PC-3 (cell line): ENCODE measurements at regions not wholly inside any gene's neighbourhood (a gene's known extent, or its start where the extent isn't known, plus 50 kb on each side); places are given as distances from the start of the nearest gene placed in this dataset.

Experiments used
- ATAC-seq: fragments of 200-7000 bp; cut with Tn5 transposase; 2 replicates; pipeline ENCODE4 v1.9.1; 2020; ENCODE audit warnings: mild to moderate bottlenecking, moderate library complexity
- BruUV-seq: library from RNA; stranded (reverse); fragments of 400-500 nt; replicated peaks from 2 replicates; lab custom pipeline; 2021; lab: Mats Ljungman, UMichigan
- CTCF ChIA-PET: fragments of 300-600 bp; sonication (Branson Sonifier 250); formaldehyde crosslinking; loops from one replicate; lab custom pipeline; 2022; ENCODE audit warnings: antibody characterized with exemption; lab: Charles Lee
- POLR2A ChIA-PET: fragments of 300-600 bp; sonication (Branson Sonifier 250); formaldehyde crosslinking; loops from one replicate; lab custom pipeline; 2022; ENCODE audit warnings: antibody characterized with exemption; ENCODE audit not compliant: unreplicated experiment; lab: Charles Lee
- DNase-seq: peaks from one replicate; pipeline ENCODE4 v3.0.0-alpha.2; 2015
- H2AFZ ChIP-seq: fragments of 300-600 bp; sonication (generic); 2 replicates; pipeline ENCODE4 v1.6.0; 2016; ENCODE audit warnings: antibody characterized with exemption, low read length
- H3F3A ChIP-seq: fragments of 300-600 bp; sonication (generic); one replicate; pipeline ENCODE4 v1.6.0; 2017; ENCODE audit warnings: antibody characterized with exemption, low read length, control low read depth, mild to moderate bottlenecking; ENCODE audit not compliant: unreplicated experiment
- H3K27ac ChIP-seq: fragments of 300-600 bp; sonication (generic); 2 replicates; pipeline ENCODE4 v1.5.1; 2016; ENCODE audit warnings: mild to moderate bottlenecking, low read length
- H3K27me3 ChIP-seq: fragments of 300-600 bp; sonication (generic); 2 replicates; pipeline ENCODE4 v1.6.1; 2016; ENCODE audit warnings: low read length, mixed read lengths
- H3K36me3 ChIP-seq: fragments of 300-600 bp; sonication (generic); 2 replicates; pipeline ENCODE4 v1.6.1; 2016; ENCODE audit warnings: low read depth, mixed run types, low read length, mixed read lengths
- H3K4me1 ChIP-seq: fragments of 300-600 bp; sonication (generic); 2 replicates; pipeline ENCODE4 v1.5.1; 2016; ENCODE audit warnings: low read length; ENCODE audit not compliant: insufficient read depth
- H3K4me2 ChIP-seq: fragments of 300-600 bp; sonication (generic); 2 replicates; pipeline ENCODE4 v1.6.0; 2016; ENCODE audit warnings: low read length
- H3K4me3 ChIP-seq: fragments of 300-600 bp; sonication (generic); 2 replicates; pipeline ENCODE4 v1.5.1; 2016; ENCODE audit warnings: mild to moderate bottlenecking, low read length, mixed read lengths
- H3K79me2 ChIP-seq: fragments of 300-600 bp; sonication (generic); 2 replicates; pipeline ENCODE4 v1.6.1; 2017; ENCODE audit warnings: low read length, mixed read lengths
- H3K9ac ChIP-seq: fragments of 300-600 bp; sonication (generic); 2 replicates; pipeline ENCODE4 v1.6.0; 2016; ENCODE audit warnings: mild to moderate bottlenecking, low read length
- H3K9me2 ChIP-seq: fragments of 300-600 bp; sonication (generic); replicated peaks from 2 replicates; pipeline ENCODE4 v1.6.1; 2016; ENCODE audit warnings: mixed run types, low read length, mixed read lengths
- H3K9me3 ChIP-seq: fragments of 300-600 bp; sonication (generic); 2 replicates; pipeline ENCODE4 v1.6.1; 2016; ENCODE audit warnings: low read length, mixed read lengths
- H4K20me1 ChIP-seq: fragments of 300-600 bp; sonication (generic); 2 replicates; pipeline ENCODE4 v1.6.1; 2016; ENCODE audit warnings: low read length, mixed read lengths
- EZH2 ChIP-seq: fragments of 300-600 bp; sonication (generic); IDR thresholded peaks from one replicate; pipeline ENCODE4 v1.6.1; 2017; ENCODE audit warnings: antibody characterized with exemption, mild to moderate bottlenecking, low read length; ENCODE audit not compliant: unreplicated experiment
- EZH2phosphoT487 ChIP-seq: fragments of 300-600 bp; sonication (generic); IDR thresholded peaks from 2 replicates; pipeline ENCODE4 v1.6.1; 2018; ENCODE audit warnings: mild to moderate bottlenecking, antibody characterized with exemption, low read length, borderline replicate concordance
- intact Hi-C: fragments of 100-400 bp; cut with micrococcal nuclease; formaldehyde crosslinking; loops from 2 replicates; pipeline ENCODE4 v1.9.0; 2023
- TF ChIP-seq, protein P1 (sequence below): fragments of 300-600 bp; sonication (generic); conservative IDR thresholded peaks from 2 replicates; pipeline ENCODE4 v1.5.1; 2017; ENCODE audit warnings: antibody characterized with exemption, low read depth, mild to moderate bottlenecking, low read length

DNA sequence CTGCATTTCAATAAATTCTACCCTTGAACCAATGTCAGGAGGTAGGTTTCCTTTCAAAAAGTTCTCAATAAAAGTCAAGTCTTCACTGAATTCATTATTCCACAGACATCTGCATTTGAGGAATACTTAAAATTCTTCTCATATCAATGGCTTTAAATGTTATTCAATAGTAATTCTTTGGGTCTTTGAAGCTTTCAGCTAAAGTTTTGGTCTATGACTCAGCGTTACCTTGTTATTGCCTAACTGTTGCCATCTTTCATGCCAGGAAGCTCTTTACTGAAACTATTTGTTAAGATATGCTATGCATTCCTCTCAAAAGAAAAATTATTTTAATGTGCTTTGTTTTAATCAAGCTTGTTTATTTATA, 170.5 kb downstream of the NNT start:
- H3K4me1 ChIP-seq = 0 out of 2 replicates have a peak, but pooled peaks cover 5% of the 10 kb centered on the region
- ATAC-seq = no peak
- no TSS peak for BruUV-seq
- TF ChIP-seq EZH2phosphoT487 = no peak
- no peak for TF ChIP-seq EZH2
- TF ChIP-seq, protein P1, sequence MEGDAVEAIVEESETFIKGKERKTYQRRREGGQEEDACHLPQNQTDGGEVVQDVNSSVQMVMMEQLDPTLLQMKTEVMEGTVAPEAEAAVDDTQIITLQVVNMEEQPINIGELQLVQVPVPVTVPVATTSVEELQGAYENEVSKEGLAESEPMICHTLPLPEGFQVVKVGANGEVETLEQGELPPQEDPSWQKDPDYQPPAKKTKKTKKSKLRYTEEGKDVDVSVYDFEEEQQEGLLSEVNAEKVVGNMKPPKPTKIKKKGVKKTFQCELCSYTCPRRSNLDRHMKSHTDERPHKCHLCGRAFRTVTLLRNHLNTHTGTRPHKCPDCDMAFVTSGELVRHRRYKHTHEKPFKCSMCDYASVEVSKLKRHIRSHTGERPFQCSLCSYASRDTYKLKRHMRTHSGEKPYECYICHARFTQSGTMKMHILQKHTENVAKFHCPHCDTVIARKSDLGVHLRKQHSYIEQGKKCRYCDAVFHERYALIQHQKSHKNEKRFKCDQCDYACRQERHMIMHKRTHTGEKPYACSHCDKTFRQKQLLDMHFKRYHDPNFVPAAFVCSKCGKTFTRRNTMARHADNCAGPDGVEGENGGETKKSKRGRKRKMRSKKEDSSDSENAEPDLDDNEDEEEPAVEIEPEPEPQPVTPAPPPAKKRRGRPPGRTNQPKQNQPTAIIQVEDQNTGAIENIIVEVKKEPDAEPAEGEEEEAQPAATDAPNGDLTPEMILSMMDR = no peak
- no peaks in the 10 kb centered on the region for H3K9me3 ChIP-seq
- no peak overlapping the region for H3K27ac ChIP-seq
- H3K36me3 ChIP-seq = no peaks in the 10 kb centered on the region
- H3K4me3 ChIP-seq = no peak overlapping the region
- peak; percentile 56 for DNase-seq
- H4K20me1 ChIP-seq = no peaks in the 10 kb centered on the region
- H3K9me2 ChIP-seq = no peaks in the 10 kb centered on the region
- CTCF ChIA-PET = no interaction called here
- H3K9ac ChIP-seq = no peak overlapping the region
- H3F3A ChIP-seq = no peaks in the 10 kb centered on the region
- H2AFZ ChIP-seq = no peak overlapping the region
- no peaks in the 10 kb centered on the region for H3K79me2 ChIP-seq
- intact Hi-C loops = no loop called here
- POLR2A ChIA-PET = interaction anchor here (0.6 kb wide), 1 partner anchor 347 kb away, joined by 3 read pairs; no protein-coding TSS in a partner anchor
- no peaks in the 10 kb centered on the region for H3K27me3 ChIP-seq
- H3K4me2 ChIP-seq = no peak overlapping the region

DNA sequence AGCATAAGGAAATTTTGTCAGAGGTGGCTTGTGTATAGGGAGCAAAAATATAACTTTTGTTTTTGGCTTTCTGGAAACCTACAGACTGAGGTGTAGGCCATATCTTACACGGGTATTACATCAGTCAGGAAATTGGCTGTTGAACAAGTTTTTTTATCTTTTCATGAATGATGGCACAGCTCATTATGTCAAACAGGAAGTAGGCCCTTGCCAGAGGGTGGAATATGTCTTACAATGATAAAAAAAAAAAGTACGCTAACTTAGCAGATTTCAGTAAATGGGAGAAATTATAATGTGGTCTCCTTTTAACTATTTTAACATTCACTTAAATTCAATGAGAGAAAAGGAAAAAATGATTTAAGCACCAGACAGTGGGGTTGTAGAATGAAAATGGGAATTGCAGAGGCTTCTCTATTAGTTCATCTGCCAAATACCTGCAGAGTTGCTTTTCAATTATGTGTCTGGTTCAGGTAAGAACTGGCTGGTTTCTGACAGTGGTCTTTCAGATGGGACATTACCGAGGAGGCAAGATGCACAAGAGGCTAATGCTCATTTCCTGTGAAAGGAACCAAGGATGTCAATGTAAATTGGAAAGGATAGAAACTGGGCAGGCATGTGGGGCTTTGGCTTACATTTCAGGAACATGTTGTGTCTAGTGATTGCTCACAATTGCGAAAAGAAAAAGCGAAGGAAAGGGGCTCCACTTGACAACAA, 169.9 kb downstream of the NNT start:
- Histone ChIP-seq H3K27ac (no peak overlapping the region), H3K9me2 (no peaks in the 10 kb centered on the region), H4K20me1 (no peaks in the 10 kb centered on the region), H3K9ac (no peak overlapping the region), H2AFZ (no peak overlapping the region), H3K36me3 (no peaks in the 10 kb centered on the region), H3K27me3 (no peaks in the 10 kb centered on the region), H3F3A (no peaks in the 10 kb centered on the region), H3K4me3 (no peak overlapping the region), H3K79me2 (no peaks in the 10 kb centered on the region), H3K4me1 (0 out of 2 replicates have a peak, but pooled peaks cover 5% of the 10 kb centered on the region), H3K4me2 (no peak overlapping the region), H3K9me3 (no peaks in the 10 kb centered on the region)
- no peak for ATAC-seq
- ChIA-PET POLR2A (no interaction called here), CTCF (no interaction called here)
- BruUV-seq = no TSS peak
- intact Hi-C loops = no loop called here
- TF ChIP-seq, protein P1 = no peak
- no peak for TF ChIP-seq EZH2phosphoT487
- TF ChIP-seq EZH2 = no peak
- DNase-seq = peak; percentile 30

DNA sequence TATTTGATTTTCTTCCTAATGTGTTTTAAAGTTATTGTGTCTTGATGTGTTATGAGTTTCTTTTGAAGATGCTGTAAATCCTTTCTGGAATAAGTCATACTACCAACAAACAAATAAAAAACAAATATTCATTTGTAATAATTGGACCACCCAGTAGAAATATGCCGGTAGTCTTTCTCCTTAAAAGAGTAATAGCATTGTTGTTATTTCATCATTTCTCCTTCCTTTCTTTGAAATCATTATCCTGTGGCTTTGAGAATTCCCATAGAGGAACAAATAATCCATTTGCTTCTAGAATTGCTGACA, 169.4 kb downstream of the NNT start:
- DNase-seq = no peak
- H3K9me2 ChIP-seq = no peaks in the 10 kb centered on the region
- ChIA-PET CTCF (no interaction called here), POLR2A (no interaction called here)
- no peak overlapping the region for H3K4me3 ChIP-seq
- no peaks in the 10 kb centered on the region for H3K36me3 ChIP-seq
- no peak overlapping the region for H3K9ac ChIP-seq
- H3K27ac ChIP-seq = no peak overlapping the region
- intact Hi-C loops = no loop called here
- TF ChIP-seq EZH2 (no peak), EZH2phosphoT487 (no peak)
- TF ChIP-seq, protein P1 = no peak
- H2AFZ ChIP-seq = no peak overlapping the region
- no peaks in the 10 kb centered on the region for H3K79me2 ChIP-seq
- H3K4me2 ChIP-seq = no peak overlapping the region
- no peaks in the 10 kb centered on the region for H3K27me3 ChIP-seq
- ATAC-seq = no peak
- H3K4me1 ChIP-seq = 0 out of 2 replicates have a peak, but pooled peaks cover 5% of the 10 kb centered on the region
- no peaks in the 10 kb centered on the region for H3K9me3 ChIP-seq
- BruUV-seq = no TSS peak
- no peaks in the 10 kb centered on the region for H4K20me1 ChIP-seq
- H3F3A ChIP-seq = no peaks in the 10 kb centered on the region
